Hepatocyte (in vitro differentiated cells): ENCODE measurements at regions not wholly inside any gene's neighbourhood (a gene's known extent, or its start where the extent isn't known, plus 50 kb on each side); places are given as distances from the start of the nearest gene placed in this dataset.

ENCODE experiments used
- DNase-seq: peaks from one replicate; pipeline ENCODE4 v3.0.0-alpha.2; 2016; ENCODE audit warnings: low spot score
- H2AFZ ChIP-seq: fragments of 200-600 bp; sonication (generic); 2 replicates; pipeline ENCODE4 v1.6.0; 2016; ENCODE audit warnings: antibody characterized with exemption, mild to moderate bottlenecking
- H3K27ac ChIP-seq: fragments of 200-600 bp; sonication (generic); 2 replicates; pipeline ENCODE4 v1.5.1; 2016; ENCODE audit warnings: mild to moderate bottlenecking
- H3K27me3 ChIP-seq: fragments of 200-600 bp; sonication (generic); 2 replicates; pipeline ENCODE4 v1.6.1; 2016
- H3K36me3 ChIP-seq: fragments of 200-600 bp; sonication (generic); replicated peaks from 2 replicates; pipeline ENCODE4 v1.5.1; 2016; ENCODE audit warnings: low read depth; ENCODE audit not compliant: insufficient read depth
- H3K4me1 ChIP-seq: fragments of 200-600 bp; sonication (generic); 2 replicates; pipeline ENCODE4 v1.5.1; 2016; ENCODE audit warnings: mild to moderate bottlenecking, moderate library complexity; ENCODE audit not compliant: insufficient read depth
- H3K4me2 ChIP-seq: fragments of 200-600 bp; sonication (generic); 2 replicates; pipeline ENCODE4 v1.6.0; 2016
- H3K4me3 ChIP-seq: fragments of 200-600 bp; sonication (generic); 2 replicates; pipeline ENCODE4 v1.5.1; 2016; ENCODE audit warnings: mild to moderate bottlenecking
- H3K79me2 ChIP-seq: fragments of 200-600 bp; sonication (generic); 2 replicates; pipeline ENCODE4 v1.6.0; 2017; ENCODE audit warnings: mild to moderate bottlenecking
- H3K9me2 ChIP-seq: fragments of 200-600 bp; sonication (generic); replicated peaks from 2 replicates; pipeline ENCODE4 v1.6.0; 2017; ENCODE audit warnings: mild to moderate bottlenecking; ENCODE audit not compliant: insufficient read depth
- H3K9me3 ChIP-seq: fragments of 200-600 bp; sonication (generic); 2 replicates; pipeline ENCODE4 v1.5.1; 2016; ENCODE audit warnings: low read depth, mild to moderate bottlenecking
- H4K20me1 ChIP-seq: fragments of 200-600 bp; sonication (generic); 2 replicates; pipeline ENCODE4 v1.6.0; 2016; ENCODE audit warnings: mild to moderate bottlenecking; ENCODE audit not compliant: insufficient read depth, poor library complexity, severe bottlenecking
- CTCF ChIP-seq: fragments of 200-600 bp; sonication (generic); IDR thresholded peaks from 2 replicates; pipeline ENCODE4 v1.5.1; 2016; ENCODE audit warnings: antibody characterized with exemption, mild to moderate bottlenecking; ENCODE audit not compliant: poor library complexity
- EZH2 ChIP-seq: fragments of 200-600 bp; sonication (generic); IDR thresholded peaks from 2 replicates; pipeline ENCODE4 v1.6.1; 2016; ENCODE audit warnings: antibody characterized with exemption, mild to moderate bottlenecking, borderline replicate concordance
- EZH2phosphoT487 ChIP-seq: fragments of 200-600 bp; sonication (generic); IDR thresholded peaks from one replicate; pipeline ENCODE4 v1.6.1; 2018; ENCODE audit warnings: antibody characterized with exemption, mild to moderate bottlenecking, low read depth, moderate library complexity; ENCODE audit not compliant: unreplicated experiment, severe bottlenecking
- WGBS: methylation state at CpG from one replicate; pipeline ENCODE4 v1.1.6; 2016; ENCODE audit warnings: low lambda C conversion rate; ENCODE audit errors: missing lambda C conversion rate; 5-methylcytosine and 5-hydroxymethylcytosine counted together

GRCh38 chr5:3221432-3221831, 374.2 kb upstream of the IRX1 start:
- Histone ChIP-seq H2AFZ (no peak overlapping the region), H4K20me1 (no peaks in the 10 kb centered on the region), H3K79me2 (no peaks in the 10 kb centered on the region), H3K4me2 (no peak overlapping the region), H3K27me3 (no peaks in the 10 kb centered on the region), H3K27ac (no peak overlapping the region), H3K4me3 (no peak overlapping the region), H3K4me1 (no peaks in the 10 kb centered on the region), H3K9me3 (no peaks in the 10 kb centered on the region), H3K36me3 (no peaks in the 10 kb centered on the region), H3K9me2 (no peaks in the 10 kb centered on the region)
- 97% methylated on average over 8 of the region's 9 CpGs for WGBS
- TF ChIP-seq CTCF: no peak
- TF ChIP-seq EZH2: no peak
- no peak for TF ChIP-seq EZH2phosphoT487
- no peak for DNase-seq

- H2AFZ ChIP-seq: no peak overlapping the region
- H3K4me2 ChIP-seq: no peak overlapping the region
- no peaks in the 10 kb centered on the region for H3K9me3 ChIP-seq
- WGBS: 92% methylated on average over 31 of the region's 31 CpGs
- H3K79me2 ChIP-seq: no peaks in the 10 kb centered on the region
- no peak for DNase-seq
- H3K27ac ChIP-seq: no peak overlapping the region
- no peaks in the 10 kb centered on the region for H4K20me1 ChIP-seq
- H3K4me3 ChIP-seq: no peak overlapping the region
- H3K9me2 ChIP-seq: no peaks in the 10 kb centered on the region
- TF ChIP-seq EZH2: no peak
- no peaks in the 10 kb centered on the region for H3K27me3 ChIP-seq
- H3K4me1 ChIP-seq: no peaks in the 10 kb centered on the region
- no peaks in the 10 kb centered on the region for H3K36me3 ChIP-seq
These were observed 374.9 kb upstream of the IRX1 start for GRCh38 chr5:3220638-3221288.

GRCh38 chr5:3220201-3220600, 375.4 kb upstream of the IRX1 start:
- no peak for TF ChIP-seq EZH2phosphoT487
- TF ChIP-seq EZH2: no peak
- TF ChIP-seq CTCF: no peak
- Histone ChIP-seq H3K9me2 (no peaks in the 10 kb centered on the region), H3K36me3 (no peaks in the 10 kb centered on the region), H3K27ac (no peak overlapping the region), H3K4me2 (no peak overlapping the region), H3K9me3 (no peaks in the 10 kb centered on the region), H2AFZ (no peak overlapping the region), H3K27me3 (no peaks in the 10 kb centered on the region), H4K20me1 (no peaks in the 10 kb centered on the region), H3K79me2 (no peaks in the 10 kb centered on the region), H3K4me3 (no peak overlapping the region), H3K4me1 (no peaks in the 10 kb centered on the region)
- DNase-seq: no peak
- WGBS: 89% methylated on average over 13 of the region's 13 CpGs

- H3K79me2 ChIP-seq: no peaks in the 10 kb centered on the region
- WGBS: 87% methylated on average over 20 of the region's 20 CpGs
- no peak overlapping the region for H3K4me2 ChIP-seq
- H3K9me3 ChIP-seq: no peaks in the 10 kb centered on the region
- H3K36me3 ChIP-seq: no peaks in the 10 kb centered on the region
- no peak overlapping the region for H2AFZ ChIP-seq
- no peaks in the 10 kb centered on the region for H3K9me2 ChIP-seq
- H3K4me3 ChIP-seq: no peak overlapping the region
- H3K27me3 ChIP-seq: no peaks in the 10 kb centered on the region
- H4K20me1 ChIP-seq: no peaks in the 10 kb centered on the region
- DNase-seq: no peak
- H3K4me1 ChIP-seq: no peaks in the 10 kb centered on the region
- no peak overlapping the region for H3K27ac ChIP-seq
- TF ChIP-seq EZH2phosphoT487 (no peak), EZH2 (no peak), CTCF (no peak)
These were observed 376.5 kb upstream of the IRX1 start for GRCh38 chr5:3218916-3219650.
